ENCODE measurements at regions not wholly inside any gene's neighbourhood (a gene's known extent, or its start where the extent isn't known, plus 50 kb on each side); places are given as distances from the start of the nearest gene placed in this dataset.
"Not testable (repeated sequence)": the region's sequence is repeated elsewhere in the genome, so short reads cannot be mapped to it uniquely, and the experiment has no call there.

- peak; percentile 35; the same call in 1 of the 2 replicates for TF ChIP-seq POLR2AphosphoS5 (IDR thresholded peaks at IDR 0.05; ENCODE audit: low read depth)
- not testable (repeated sequence) for TF ChIP-seq CTCF (conservative IDR thresholded peaks at IDR 0.05; ENCODE audit: low read depth in 2 of 2); EZH2 (IDR thresholded peaks at IDR 0.05; ENCODE audit: low read depth, unreplicated experiment); EZH2phosphoT487 (IDR thresholded peaks at IDR 0.05; ENCODE audit: unreplicated experiment); REST (IDR thresholded peaks at IDR 0.05; ENCODE audit: unreplicated experiment); JUNB (IDR thresholded peaks at IDR 0.05; ENCODE audit: unreplicated experiment); ZNF331 (CRISPR knock-in tag; IDR thresholded peaks at IDR 0.05; ENCODE audit: low read depth)
Measured at GRCh38 chr6:120931520-120932180, 402.6 kb downstream of the TBC1D32 start.
